ENCODE measurements at regions not wholly inside any gene's neighbourhood (a gene's known extent, or its start where the extent isn't known, plus 50 kb on each side); places are given as distances from the start of the nearest gene placed in this dataset.

GRCh38 chr6:170048615-170049256 is 242.1 kb downstream of the DLL1 start:
- intact Hi-C loops (cut with micrococcal nuclease): no loop called here

- intact Hi-C loops (cut with micrococcal nuclease): no loop called here
These were observed 243.1 kb downstream of the DLL1 start for GRCh38 chr6:170047823-170048222.

DNA sequence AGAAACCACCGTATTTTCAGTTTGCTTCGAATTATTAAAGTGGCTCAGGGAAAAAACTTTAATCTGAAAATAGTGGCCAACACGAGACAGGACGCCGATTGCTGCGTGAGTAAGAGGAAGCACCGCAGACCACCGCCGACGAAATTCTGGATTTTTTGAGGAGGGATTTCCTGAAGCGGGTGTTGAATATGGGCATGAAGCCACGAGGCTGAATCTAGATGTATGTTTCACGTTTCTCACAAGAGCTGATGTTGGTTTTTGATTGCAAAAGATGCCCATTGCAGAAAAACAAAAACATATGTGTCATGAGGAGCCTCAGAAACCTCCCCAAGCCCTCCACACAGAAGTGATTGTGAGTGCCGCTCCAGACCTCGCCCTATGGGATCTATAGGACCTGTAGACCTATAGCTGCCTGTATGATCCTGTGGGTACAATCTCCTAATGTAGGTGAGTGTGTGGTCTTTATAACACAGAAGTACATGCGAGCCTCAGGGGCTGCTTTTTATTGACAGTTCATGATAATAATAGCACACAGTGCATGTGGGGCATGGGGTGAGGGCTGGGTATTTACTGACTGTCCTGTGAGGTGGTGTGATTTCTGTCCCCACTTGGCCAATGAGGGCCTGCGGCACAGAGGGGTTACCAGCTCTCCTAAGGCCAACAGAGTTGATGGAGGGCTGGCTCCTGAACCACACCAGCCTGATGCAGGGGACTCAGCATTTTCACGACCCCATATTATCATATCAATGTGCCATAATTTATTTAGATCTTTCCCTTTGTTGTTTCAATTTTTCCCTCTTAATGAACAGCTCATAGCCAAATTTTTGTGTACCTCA is 243.9 kb downstream of the DLL1 start:
- intact Hi-C loops (cut with micrococcal nuclease): no loop called here

DNA sequence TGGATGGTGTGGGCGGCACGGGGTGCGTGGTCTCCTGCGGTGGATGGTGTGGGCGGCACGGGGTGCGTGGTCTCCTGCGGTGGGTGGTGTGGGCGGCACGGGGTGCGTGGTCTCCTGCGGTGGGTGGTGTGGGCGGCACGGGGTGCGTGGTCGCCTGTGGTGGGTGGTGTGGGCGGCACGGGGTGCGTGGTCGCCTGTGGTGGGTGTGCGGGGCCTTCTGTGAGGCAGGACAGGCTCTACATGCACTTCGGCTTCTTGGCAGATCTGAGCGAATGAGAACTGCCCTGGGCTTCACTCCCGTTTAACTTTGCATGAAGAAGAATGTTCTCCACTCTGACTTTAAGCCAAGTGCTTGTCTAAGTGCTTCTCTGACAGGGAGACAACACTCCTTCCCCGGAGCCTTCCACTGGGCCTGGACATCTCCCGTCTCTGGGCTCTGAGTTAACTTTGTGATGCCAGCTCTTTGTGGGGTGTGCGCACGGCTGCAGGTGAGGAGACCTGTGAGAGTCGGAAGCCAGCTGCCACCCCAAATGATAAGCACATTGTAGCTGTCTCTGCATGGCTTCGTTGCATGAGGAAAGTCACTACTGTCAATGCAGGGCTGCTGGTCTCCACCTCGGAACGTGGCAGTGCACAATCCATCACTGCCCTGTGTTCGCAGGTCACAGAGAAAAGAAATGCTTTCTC is 244.8 kb downstream of the DLL1 start:
- intact Hi-C loops (cut with micrococcal nuclease): no loop called here

DNA sequence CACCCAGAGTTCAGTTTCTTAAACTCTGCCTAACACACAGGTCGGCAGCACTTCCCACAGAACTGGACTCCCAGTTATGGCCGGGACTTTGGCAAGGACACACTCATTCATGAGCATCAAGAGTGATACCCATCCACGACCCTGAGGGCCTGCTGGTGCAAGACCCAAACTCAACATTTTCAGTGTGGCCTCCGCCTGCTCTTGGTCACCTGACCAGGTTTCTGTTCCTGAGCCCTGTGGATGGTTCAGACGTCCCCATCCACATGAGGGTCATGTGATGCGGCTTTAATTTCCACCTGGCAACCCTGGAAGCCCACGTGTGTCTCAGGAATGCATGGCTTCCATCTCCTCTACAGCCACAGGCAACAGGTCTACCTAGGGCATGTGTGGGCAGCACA is 245.3 kb downstream of the DLL1 start:
- intact Hi-C loops (cut with micrococcal nuclease): no loop called here

DNA sequence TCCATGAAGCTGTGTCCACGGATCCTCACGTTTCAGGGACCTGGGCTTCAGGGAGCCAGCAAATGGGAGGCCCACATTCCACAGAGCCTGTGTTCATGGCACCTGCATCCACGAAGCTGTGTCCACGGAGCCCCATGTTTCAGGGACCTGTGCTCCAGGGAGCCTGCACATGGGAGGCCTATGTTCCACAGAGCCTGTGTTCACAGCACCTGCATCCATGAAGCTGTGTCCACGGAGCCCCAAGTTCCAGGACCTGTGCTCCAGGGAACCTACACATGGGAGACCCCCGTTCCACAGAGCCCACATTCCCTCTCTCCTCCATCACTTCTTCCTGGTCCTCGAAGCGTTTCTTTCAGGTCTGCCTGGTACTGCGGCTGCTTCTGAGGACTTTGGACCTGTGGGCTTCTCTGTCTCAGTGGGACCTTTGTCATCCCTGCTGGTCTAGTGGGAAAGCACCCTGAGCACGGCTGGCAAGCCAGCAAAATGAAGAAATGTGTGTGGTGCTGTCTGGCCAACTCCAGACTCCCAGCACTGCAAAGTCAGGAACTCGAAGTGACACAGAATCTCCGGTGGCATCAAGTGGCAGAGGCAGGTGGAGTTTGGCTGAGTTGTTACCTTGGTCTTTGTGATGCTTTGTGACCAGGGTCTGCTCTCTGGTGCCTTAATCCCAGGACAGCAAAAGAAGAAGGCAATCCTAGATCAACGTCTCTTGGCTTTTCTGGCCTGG is 245.9 kb downstream of the DLL1 start:
- intact Hi-C loops (cut with micrococcal nuclease): no loop called here

GRCh38 chr6:170043881-170044790 is 246.7 kb downstream of the DLL1 start:
- intact Hi-C loops (cut with micrococcal nuclease): no loop called here

- intact Hi-C loops (cut with micrococcal nuclease): no loop called here
These were observed 247.6 kb downstream of the DLL1 start for GRCh38 chr6:170043150-170043819.

DNA sequence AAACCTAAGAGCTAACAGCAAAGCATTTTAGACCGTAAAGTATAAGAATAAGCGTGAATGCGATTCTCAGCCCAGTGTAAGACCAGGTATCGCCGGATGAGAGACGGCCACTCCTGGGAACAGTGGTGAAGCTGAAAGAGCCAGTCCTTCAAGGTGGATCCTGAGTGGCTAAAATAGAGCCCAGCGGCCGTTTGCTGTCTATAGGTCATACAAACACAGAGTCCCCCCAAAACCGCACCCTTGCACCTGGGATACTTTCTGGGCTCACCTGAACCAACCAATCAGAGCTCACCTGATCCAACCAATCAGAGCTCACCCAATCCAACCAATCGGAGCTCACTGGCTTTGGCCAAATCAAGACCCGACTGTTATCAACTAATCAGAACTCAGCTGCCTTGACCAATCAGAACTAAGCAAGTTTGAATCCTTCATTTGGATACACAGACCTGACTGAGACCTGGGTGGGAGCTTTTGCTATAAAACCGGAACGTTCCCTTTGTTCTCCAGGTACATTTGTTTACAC is 248.2 kb downstream of the DLL1 start:
- intact Hi-C loops (cut with micrococcal nuclease): no loop called here

GRCh38 chr6:170042123-170042522 is 248.8 kb downstream of the DLL1 start:
- intact Hi-C loops (cut with micrococcal nuclease): no loop called here

GRCh38 chr6:170041526-170041925 is 249.4 kb downstream of the DLL1 start:
- intact Hi-C loops (cut with micrococcal nuclease): no loop called here

DNA sequence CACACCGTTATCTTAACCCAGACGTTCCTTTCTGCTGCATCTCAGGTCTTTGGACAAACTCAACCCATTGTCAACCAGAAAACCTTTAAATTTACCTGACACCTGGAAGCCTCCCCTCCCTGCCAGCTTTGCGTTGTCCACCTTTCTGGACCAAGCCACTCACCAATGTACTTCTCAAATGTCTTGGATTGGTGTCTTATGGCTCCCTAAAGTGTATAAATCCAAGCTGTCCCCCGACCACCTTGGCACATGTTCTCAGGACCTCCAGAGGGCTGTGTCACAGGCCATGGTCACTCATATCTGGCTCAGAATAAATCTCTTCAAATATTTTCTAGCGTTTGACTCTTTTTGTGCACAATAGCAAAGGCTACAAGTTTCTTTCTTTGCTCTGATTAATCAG is 250.0 kb downstream of the DLL1 start:
- intact Hi-C loops (cut with micrococcal nuclease): no loop called here

- intact Hi-C loops (cut with micrococcal nuclease): no loop called here
These were observed 250.8 kb downstream of the DLL1 start for GRCh38 chr6:170040115-170040500.

- intact Hi-C loops (cut with micrococcal nuclease): no loop called here
These were observed 251.4 kb downstream of the DLL1 start for GRCh38 chr6:170039156-170040114.

DNA sequence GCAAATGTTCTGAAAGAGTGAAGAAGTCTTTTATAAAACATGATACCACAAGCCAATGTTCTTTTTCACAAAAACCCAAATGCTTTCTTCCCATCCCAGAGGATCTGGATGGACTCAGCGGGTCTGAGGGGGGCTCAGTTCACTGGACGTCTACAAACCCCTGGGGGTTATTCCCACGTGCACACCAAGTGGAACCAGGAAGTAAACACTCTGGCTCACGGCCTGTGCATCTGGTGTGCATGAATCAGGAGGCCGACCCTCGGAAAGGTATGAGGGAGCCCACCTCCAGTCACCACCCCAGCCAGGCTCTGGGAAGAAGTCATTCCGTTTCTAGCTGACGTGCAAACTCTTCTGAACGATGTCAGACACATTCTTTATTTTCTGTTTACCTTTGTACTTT is 252.2 kb downstream of the DLL1 start:
- intact Hi-C loops (cut with micrococcal nuclease): no loop called here

DNA sequence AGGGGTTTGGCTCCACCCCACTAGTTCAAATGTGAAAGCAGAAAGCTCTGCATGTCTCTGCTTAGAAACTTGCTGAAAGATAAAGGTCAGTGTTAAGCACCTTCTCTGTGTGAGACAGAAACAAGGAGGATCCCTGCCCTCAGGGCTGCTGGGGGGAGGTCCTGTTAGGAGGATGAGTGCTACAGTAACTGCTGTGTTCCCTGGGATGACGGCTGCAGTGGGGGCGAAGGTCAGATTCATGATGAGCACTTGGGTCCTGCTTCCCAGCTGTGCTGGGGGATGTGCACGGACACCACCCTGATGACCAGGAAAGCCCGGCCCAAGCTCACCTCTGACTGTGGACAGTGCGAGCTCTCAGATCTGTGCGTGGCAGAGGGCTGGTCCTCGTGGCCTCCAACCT is 252.6 kb downstream of the DLL1 start:
- intact Hi-C loops (cut with micrococcal nuclease): no loop called here

DNA sequence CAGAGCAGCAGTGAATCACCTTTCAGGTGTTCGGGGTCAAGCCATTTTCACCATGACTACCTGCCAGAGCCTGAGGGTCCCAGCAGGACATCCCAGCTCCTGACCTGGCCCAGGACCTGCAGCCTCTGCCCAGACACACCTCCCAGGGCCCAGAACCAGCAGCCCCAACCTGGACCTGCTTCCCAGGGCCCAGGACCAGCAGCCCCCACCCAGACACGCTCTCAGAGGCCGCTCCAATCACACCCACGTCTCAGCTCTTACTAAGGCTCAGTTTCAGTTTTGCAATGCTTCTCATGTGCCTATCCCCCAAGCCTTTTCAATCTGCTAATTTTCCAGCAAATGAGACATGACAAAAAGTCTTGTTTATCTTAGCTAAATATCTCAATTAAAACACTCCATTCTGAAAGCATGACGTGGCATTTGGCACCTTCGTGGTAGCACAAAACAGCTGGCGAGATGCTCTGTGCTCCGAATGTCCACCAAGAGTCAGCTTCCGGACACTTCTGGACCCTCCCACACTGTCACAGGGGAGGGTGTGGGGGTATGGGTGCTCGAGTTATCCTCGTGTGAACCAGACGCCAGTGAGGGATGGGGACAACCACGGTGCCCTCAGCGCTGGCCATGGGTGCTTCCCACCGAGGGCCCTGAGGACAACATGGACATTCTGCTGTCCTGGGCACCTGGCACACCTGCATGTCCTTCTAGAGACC is 253.2 kb downstream of the DLL1 start:
- intact Hi-C loops (cut with micrococcal nuclease): no loop called here

GRCh38 chr6:170036916-170037315 is 254.0 kb downstream of the DLL1 start:
- intact Hi-C loops (cut with micrococcal nuclease): no loop called here
